Esophagus muscularis mucosa (tissue), 4 donors: ENCODE measurements at regions not wholly inside any gene's neighbourhood (a gene's known extent, or its start where the extent isn't known, plus 50 kb on each side); places are given as distances from the start of the nearest gene placed in this dataset.

ENCODE experiments used
- DNase-seq: peaks from one replicate; pipeline ENCODE4 v3.0.0-alpha.2; 2017; ENCODE audit errors: extremely low spot score
- H3K27ac ChIP-seq, 4 donors: fragments of 200-600 bp; sonication (generic); replicated peaks in 1 of 4; 1 replicate in 3 of 4; 2 replicates in 1 of 4; pipeline ENCODE4 v1.5.1; 2016 to 2019; ENCODE audit warnings: mild to moderate bottlenecking in 1 of 4
- H3K27me3 ChIP-seq, 4 donors: fragments of 200-600 bp; sonication (generic); one replicate each; pipeline versions ENCODE4 v1.5.1 to v1.6.0; 2016 to 2019
- H3K36me3 ChIP-seq, 4 donors: fragments of 200-600 bp; sonication (generic); one replicate each; pipeline ENCODE4 v1.5.1; 2016 to 2019
- H3K4me1 ChIP-seq, 4 donors: fragments of 200-600 bp; sonication (generic); one replicate each; pipeline ENCODE4 v1.5.1; 2016 to 2019
- H3K4me3 ChIP-seq, 4 donors: fragments of 200-600 bp; sonication (generic); 1 replicate in 2 of 4; 2 replicates in 2 of 4; pipeline ENCODE4 v1.5.1; 2016 to 2019; ENCODE audit warnings: mild to moderate bottlenecking in 4 of 4, moderate library complexity in 1 of 4
- H3K9me3 ChIP-seq, 4 donors: fragments of 200-600 bp; sonication (generic); 1 replicate in 3 of 4; 2 replicates in 1 of 4; pipeline ENCODE4 v1.5.1; 2016 to 2019
- CTCF ChIP-seq, 3 experiments: fragments of 200-600 bp in 2 of 3; fragments of 450-650 bp in 1 of 3; sonication (generic) in 2 of 3; IDR thresholded peaks; one replicate each; pipeline ENCODE4 v1.5.1; 2017 to 2019; ENCODE audit warnings: antibody characterized with exemption in 3 of 3, mild to moderate bottlenecking in 2 of 3, moderate library complexity in 1 of 3
- EP300 ChIP-seq: sonication (generic); formaldehyde crosslinking; IDR thresholded peaks from one replicate; pipeline ENCODE4 v1.6.1; 2017; ENCODE audit warnings: antibody characterized with exemption
- POLR2A ChIP-seq: fragments of 450-650 bp; IDR thresholded peaks from one replicate; pipeline ENCODE4 v1.6.1; 2017; ENCODE audit warnings: antibody characterized with exemption, moderate library complexity, mild to moderate bottlenecking, low read depth
- POLR2AphosphoS5 ChIP-seq, 2 donors: sonication (generic); formaldehyde crosslinking; IDR thresholded peaks; one replicate each; pipeline ENCODE4 v1.6.1; 2017; ENCODE audit warnings: antibody characterized with exemption in 2 of 2
- WGBS: methylation state at CpG from one replicate; pipeline ENCODE4 v1.1.5; 2018; 5-methylcytosine and 5-hydroxymethylcytosine counted together
- intact Hi-C: fragments of 100-400 bp; cut with DNase I; formaldehyde crosslinking; loops from one replicate; pipeline ENCODE4 v1.15.1; 2023

DNA sequence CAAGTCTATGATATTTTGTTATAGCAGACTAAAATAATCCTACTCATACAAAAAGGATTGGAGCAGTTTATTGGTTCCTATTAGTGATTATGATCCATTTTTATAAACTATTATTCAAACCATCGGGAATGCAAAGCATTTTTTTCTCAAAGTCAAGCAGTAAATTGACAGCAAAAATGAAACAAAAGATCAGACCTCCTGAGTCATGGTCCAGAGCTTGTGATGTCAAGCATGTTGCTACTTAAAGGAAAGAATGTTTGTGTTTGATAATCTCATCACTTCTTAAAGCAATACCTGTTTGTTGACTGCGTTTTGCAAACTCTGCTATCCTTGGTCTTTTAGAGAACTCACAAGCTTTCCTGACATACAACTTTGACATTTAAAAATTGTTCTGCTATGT is 204.4 kb downstream of the SAMD5 start:
- H3K4me1 ChIP-seq, result no peaks in the 10 kb centered on the region
- DNase-seq, result no peak
- H3K27ac ChIP-seq, result no peak overlapping the region
- TF ChIP-seq POLR2AphosphoS5 (IDR thresholded peaks at IDR 0.05) (no peak), EP300 (no peak)
- no peaks in the 10 kb centered on the region for H3K27me3 ChIP-seq
- H3K9me3 ChIP-seq, result peaks cover 0 to 5% (median 0%) of the 10 kb centered on the region in 4 donors
- intact Hi-C loops, result no loop called here
- H3K4me3 ChIP-seq, result no peak overlapping the region
- no peaks in the 10 kb centered on the region for H3K36me3 ChIP-seq
- 98% methylated on average over 2 of the region's 2 CpGs for WGBS

DNA sequence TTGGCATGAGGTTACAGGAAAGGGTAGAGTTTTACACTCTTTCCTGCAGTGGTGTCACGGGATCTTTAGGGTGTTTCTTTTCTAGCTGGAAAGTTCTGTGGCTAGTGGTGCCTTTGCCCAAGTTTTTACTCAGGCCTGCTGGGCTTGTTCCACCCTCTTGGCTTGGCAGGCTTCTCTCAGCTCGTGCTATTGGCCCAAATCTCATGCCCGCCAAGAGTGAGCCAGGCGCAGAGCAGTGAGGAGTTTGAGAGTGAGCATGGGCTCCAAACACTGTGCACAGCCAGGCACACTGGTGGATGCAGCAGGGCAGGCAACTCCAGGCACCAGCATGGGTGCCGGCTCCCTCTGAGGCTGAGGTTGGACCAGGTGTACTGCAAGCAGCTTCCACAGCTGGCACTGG is 206.5 kb downstream of the SAMD5 start:
- Histone ChIP-seq H3K9me3 (peaks cover 0 to 5% (median 0%) of the 10 kb centered on the region in 4 donors), H3K4me1 (no peaks in the 10 kb centered on the region), H3K36me3 (no peaks in the 10 kb centered on the region), H3K27me3 (no peaks in the 10 kb centered on the region), H3K27ac (no peak overlapping the region), H3K4me3 (no peak overlapping the region)
- TF ChIP-seq CTCF (IDR thresholded peaks at IDR 0.05) (no peak), POLR2A (no peak)
- WGBS, result 98% methylated on average over 4 of the region's 5 CpGs
- no peak for DNase-seq
- intact Hi-C loops, result no loop called here

DNA sequence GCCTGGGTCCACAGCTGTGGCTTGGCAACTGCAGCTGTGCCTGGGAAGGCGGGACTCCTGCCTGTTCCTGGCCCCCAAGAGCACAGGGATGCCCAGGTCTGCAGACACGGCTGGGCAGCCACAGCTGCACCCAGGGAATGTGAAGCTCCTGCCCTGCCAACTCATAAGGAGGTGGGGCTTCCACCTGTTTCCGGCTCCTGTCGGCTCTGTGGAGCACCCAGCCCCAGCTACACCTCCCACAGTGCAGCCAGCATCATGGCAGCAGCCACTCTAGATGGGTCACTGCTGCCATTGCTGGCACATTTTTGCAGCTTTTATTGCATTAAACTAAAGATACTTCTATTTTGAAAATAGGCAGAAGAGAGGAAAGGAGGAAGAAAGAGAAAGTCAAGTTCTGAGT is 207.9 kb downstream of the SAMD5 start:
- Histone ChIP-seq H3K4me3 (no peak overlapping the region), H3K4me1 (no peaks in the 10 kb centered on the region), H3K9me3 (peaks cover 0 to 5% (median 0%) of the 10 kb centered on the region in 4 donors), H3K27me3 (no peaks in the 10 kb centered on the region), H3K36me3 (no peaks in the 10 kb centered on the region), H3K27ac (no peak overlapping the region)
- no peak for TF ChIP-seq CTCF (IDR thresholded peaks at IDR 0.05)
- no peak for TF ChIP-seq POLR2A
- no peak for TF ChIP-seq POLR2AphosphoS5 (IDR thresholded peaks at IDR 0.05)
- TF ChIP-seq EP300, result no peak
- 85% methylated on average over 2 of the region's 4 CpGs for WGBS
- intact Hi-C loops, result no loop called here
- DNase-seq, result no peak

DNA sequence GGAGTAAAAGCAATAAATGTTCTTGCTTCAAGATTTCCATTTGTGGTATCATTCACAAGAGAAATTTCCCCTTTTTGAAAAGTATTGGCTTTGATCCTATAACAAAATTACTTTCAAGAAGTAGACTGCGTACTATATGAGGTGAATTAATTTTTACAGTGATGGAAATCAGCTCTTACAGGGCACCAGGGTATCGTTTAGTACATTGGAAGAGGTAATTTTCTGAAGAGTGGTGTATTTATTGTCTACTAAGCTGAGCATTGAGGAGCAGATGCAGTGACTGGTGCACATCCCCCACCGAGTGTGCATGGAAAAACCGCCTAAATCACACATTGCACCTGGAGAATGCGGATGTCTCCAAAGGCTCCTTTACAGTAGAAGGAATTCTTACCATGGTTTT is 209.5 kb downstream of the SAMD5 start:
- intact Hi-C loops, result no loop called here
- no peak overlapping the region for H3K4me3 ChIP-seq
- H3K4me1 ChIP-seq, result no peaks in the 10 kb centered on the region
- no peak for DNase-seq
- H3K27me3 ChIP-seq, result no peaks in the 10 kb centered on the region
- H3K36me3 ChIP-seq, result no peaks in the 10 kb centered on the region
- H3K9me3 ChIP-seq, result peaks cover 0 to 12% (median 6%) of the 10 kb centered on the region in 4 donors
- TF ChIP-seq POLR2AphosphoS5 (IDR thresholded peaks at IDR 0.05) (no peak), POLR2A (no peak), CTCF (IDR thresholded peaks at IDR 0.05) (no peak), EP300 (no peak)
- 86% methylated on average over 5 of the region's 5 CpGs for WGBS
- no peak overlapping the region for H3K27ac ChIP-seq

DNA sequence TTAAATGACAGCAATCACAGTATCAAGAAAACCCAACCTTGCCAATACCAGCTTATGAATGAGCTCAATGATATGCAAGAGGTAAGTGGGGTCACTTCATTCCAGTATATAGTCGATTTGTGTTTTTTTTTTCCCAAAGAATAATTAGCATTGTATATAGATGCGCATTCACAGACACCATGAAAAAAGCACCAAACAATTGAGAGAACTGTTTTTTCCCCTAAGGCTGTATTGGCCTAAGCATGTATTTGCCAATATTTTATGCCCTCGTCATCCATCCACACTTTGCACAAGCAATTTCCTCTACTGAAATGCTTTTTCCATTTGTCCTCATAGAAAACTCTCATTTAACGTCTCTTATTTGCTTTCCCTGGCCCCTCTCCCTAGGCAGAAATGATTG is 213.7 kb downstream of the SAMD5 start:
- intact Hi-C loops, result no loop called here

More for the DNA sequence above, 213.7 kb downstream of the SAMD5 start:
- no peak for DNase-seq
- no peak overlapping the region for H3K4me3 ChIP-seq
- 93% methylated on average over 4 of the region's 4 CpGs for WGBS
- TF ChIP-seq POLR2AphosphoS5 (IDR thresholded peaks at IDR 0.05) (no peak), POLR2A (no peak), CTCF (IDR thresholded peaks at IDR 0.05) (no peak), EP300 (no peak)
- H3K9me3 ChIP-seq, result peaks cover 0 to 16% (median 8%) of the 10 kb centered on the region in 4 donors
- no peaks in the 10 kb centered on the region for H3K4me1 ChIP-seq
- H3K36me3 ChIP-seq, result no peaks in the 10 kb centered on the region
- no peak overlapping the region for H3K27ac ChIP-seq
- H3K27me3 ChIP-seq, result no peaks in the 10 kb centered on the region
